GM19043 (cell line): ENCODE measurements at regions not wholly inside any gene's neighbourhood (a gene's known extent, or its start where the extent isn't known, plus 50 kb on each side); places are given as distances from the start of the nearest gene placed in this dataset.

Experiments
- ATAC-seq: cut with Tn5 transposase; IDR thresholded peaks from one replicate; pipeline ENCODE4 v1.9.1; 2021; ENCODE audit warnings: low read depth; ENCODE audit not compliant: unreplicated experiment

DNA sequence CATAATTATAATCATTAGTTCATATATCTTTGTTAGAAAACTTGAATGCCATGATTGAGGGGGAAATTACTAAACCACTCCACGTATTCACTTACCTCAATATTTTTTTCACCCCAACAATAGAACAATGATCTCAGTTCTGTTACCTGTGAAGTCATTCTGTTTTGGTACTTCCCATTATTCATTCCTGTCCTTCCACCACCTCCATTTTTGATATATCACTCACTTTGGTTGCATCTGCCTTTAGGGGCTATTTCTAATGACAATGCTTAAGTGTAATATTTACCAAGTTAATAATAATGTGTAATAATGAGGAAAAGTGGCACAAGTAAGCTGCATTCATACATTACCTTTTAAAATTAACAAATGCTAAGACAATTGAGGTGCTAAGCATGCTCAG lies 218.4 kb downstream of the SPATA31D1 start:
- ATAC-seq: no peak

DNA sequence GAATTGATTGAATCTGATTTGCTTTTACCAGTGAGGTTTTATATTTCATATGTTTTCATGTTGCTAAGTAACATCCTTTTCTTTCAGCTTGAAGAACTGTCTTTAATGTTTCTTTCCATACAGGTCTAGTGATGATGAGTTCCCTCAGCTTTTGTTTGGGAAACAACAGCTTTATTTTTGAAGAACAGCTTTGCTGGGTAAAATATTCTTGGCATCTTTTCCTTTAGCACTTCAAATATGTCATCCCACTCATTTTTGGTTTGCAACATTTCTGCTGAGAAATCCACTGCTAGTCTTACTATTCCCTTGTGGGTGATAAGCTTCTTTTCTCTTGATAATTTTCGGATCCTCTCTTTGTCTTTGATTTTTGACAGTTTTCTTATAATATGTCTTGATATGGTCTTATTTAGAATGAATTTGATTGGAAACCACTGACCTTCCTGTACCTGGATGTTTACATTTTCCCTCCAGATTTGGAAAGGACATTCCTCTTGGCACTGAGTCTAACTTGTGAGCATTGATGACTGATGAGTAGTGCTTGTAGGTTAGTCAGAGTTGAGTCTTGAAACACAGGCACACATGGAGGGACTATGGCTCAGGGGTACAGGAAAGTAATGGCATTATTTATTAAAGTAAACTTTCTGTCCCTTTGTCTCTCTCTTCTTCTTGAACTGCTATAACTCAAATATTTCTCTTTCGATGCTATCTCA lies 220.3 kb downstream of the SPATA31D1 start:
- ATAC-seq: no peak

- no peak for ATAC-seq
Measured at GRCh38 chr9:82209797-82210470, 221.4 kb downstream of the SPATA31D1 start.

- no peak for ATAC-seq
Measured at GRCh38 chr9:82212885-82213284, 224.3 kb downstream of the SPATA31D1 start.

DNA sequence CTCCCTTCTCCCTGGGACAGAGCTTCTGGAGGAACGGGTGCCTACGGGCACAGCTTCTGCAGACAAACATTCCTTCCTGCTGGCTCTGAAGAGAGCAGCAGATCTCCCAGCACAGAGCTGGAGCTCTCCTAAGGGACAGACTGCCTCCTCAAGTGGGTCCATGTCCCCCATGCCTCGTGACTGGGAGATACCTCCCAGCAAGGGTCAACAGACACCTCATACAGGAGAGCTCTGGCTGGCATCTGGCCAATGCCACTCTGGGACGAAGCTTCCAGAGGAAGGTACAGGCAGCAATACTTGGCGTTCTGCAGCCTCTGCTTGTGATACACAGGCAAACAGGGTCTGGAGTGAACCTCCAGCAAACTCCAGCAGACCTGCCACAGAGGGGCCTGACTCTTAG lies 227.9 kb downstream of the SPATA31D1 start:
- no peak for ATAC-seq

GRCh38 chr9:82223442-82223841 lies 234.9 kb downstream of the SPATA31D1 start:
- ATAC-seq: no peak

DNA sequence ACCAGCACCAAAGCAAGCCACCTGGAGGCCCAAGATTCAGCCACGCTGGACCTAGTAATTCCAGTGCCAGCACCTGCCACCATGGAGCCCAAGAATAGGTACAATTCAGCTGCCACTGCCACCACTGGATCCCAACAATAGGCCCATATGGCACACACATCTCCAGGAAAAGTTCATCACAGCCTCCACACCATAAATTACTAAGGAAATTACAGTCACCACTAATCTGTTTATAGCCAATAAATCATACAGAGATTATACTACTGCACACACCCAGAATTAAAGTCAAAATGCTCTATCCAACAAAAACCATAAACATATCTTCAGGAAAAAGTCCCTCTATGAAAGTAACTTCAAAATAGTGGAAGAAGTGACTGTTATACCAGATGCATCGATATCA lies 242.8 kb downstream of the SPATA31D1 start:
- no peak for ATAC-seq

- ATAC-seq: no peak
Measured at GRCh38 chr9:82234160-82234943, 245.8 kb downstream of the SPATA31D1 start.

GRCh38 chr9:82242285-82242963 lies 253.9 kb downstream of the SPATA31D1 start:
- no peak for ATAC-seq

- ATAC-seq: no peak
Measured at GRCh38 chr9:82247318-82247717, 258.7 kb downstream of the SPATA31D1 start.

- no peak for ATAC-seq
Measured at GRCh38 chr9:82252116-82252515, 263.5 kb downstream of the SPATA31D1 start.

- no peak for ATAC-seq
Measured at GRCh38 chr9:82254646-82255367, 266.2 kb downstream of the SPATA31D1 start.

- ATAC-seq: no peak
Measured at GRCh38 chr9:82255481-82256176, 267.1 kb downstream of the SPATA31D1 start.

- no peak for ATAC-seq
Measured at GRCh38 chr9:82260691-82261090, 272.1 kb downstream of the SPATA31D1 start.

- ATAC-seq: no peak
Measured at GRCh38 chr9:82263619-82264018, 275.0 kb downstream of the SPATA31D1 start.

- ATAC-seq: no peak
Measured at GRCh38 chr9:82271106-82271561, 282.6 kb downstream of the SPATA31D1 start.

- ATAC-seq: no peak
Measured at GRCh38 chr9:82273121-82273520, 284.5 kb downstream of the SPATA31D1 start.

DNA sequence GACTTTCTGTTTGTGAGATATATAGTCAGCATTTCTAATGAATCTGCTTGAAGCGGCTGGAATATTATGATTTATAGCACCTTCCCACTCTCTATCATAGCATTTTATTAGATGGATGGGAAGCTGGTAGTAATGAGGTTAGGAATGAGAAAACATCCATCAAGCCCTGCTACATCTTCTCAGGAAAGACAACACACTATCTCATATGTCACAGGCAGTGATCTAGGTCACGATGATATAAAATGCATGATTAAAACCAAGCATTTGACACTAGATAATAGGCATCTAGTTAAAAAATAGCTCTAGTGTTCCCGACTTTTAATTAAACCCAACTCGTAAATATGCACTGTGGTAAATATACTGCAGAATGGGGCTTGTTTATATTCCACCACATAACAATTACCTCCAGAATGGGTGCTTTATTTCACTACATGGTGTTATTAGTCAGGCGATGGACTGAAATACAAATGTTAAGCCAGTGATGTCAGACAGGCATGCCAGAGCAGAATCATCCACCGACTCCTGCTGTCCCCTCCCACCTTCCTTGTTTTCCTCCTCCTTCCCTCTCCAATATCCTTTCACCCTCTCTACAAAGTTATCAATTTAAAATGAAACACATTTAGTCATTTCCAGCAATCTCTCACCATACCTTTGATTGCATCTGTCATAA lies 286.8 kb downstream of the SPATA31D1 start:
- no peak for ATAC-seq

DNA sequence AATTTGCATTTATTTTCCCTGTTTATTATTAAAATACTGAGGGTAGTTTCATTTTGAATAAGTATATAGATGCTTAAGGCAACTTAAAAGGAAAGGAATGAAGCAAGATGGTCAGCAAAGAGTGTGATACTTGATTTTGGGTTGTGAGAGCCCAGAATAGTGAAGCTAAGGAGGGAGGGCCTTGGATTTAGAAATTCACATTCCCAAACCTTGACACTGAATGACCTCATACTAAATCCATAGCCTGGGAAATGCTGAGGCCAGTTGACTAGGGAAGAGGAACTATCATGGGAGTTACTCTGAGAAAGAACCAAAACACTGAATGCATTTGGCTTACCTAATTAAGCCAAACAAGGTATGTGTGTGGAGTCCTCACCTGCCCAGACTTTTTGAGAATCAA lies 292.5 kb downstream of the SPATA31D1 start:
- ATAC-seq: no peak
